K562 (cell line): ENCODE measurements at regions not wholly inside any gene's neighbourhood (a gene's known extent, or its start where the extent isn't known, plus 50 kb on each side); places are given as distances from the start of the nearest gene placed in this dataset.
A peak's percentile ranks its signal among the peaks of the same experiment; 100 is the strongest.

Source experiments
- ATAC-seq: fragments of 200-7000 bp; cut with Tn5 transposase; 3 replicates; pipeline ENCODE4 v1.9.1; 2020; ENCODE audit warnings: moderate library complexity
- BruUV-seq: library from RNA; stranded (reverse); fragments of 400-500 nt; replicated peaks from 2 replicates; lab custom pipeline; 2021; lab: Mats Ljungman, UMichigan
- CTCF ChIA-PET: fragments of 300-600 bp; formaldehyde crosslinking; extraction: SDS; loops from one replicate; lab custom pipeline; 2021; ENCODE audit warnings: low intra/inter-chr PET ratio; lab: Yijun Ruan, JAX
- POLR2A ChIA-PET: fragments of 300-600, 350-650 bp; sonication (Branson Sonifier 250); formaldehyde crosslinking; extraction: SDS; loops from one replicate; lab custom pipeline; 2021; ENCODE audit warnings: antibody characterized with exemption, inconsistent platforms; lab: Yijun Ruan, JAX
- DNase-seq, 4 experiments: peaks; one replicate each; pipeline versions ENCODE4 v3.0.0 to v3.0.0-alpha.2; 2011 to 2018; ENCODE audit warnings: low spot score in 3 of 4, mixed read lengths in 3 of 4; ENCODE audit errors: extremely low read depth in 1 of 4
- FAIRE-seq: peaks from 2 replicates; lab custom pipeline; 2011; peaks lifted over from hg19 to GRCh38; lab: Jason Lieb, UNC
- H2AFZ ChIP-seq: 2 replicates; pipeline ENCODE4 v1.6.0; 2011; ENCODE audit warnings: low read depth, low read length, control low read depth, inconsistent platforms
- H3K27ac ChIP-seq: fragments of 200-600 bp; 3 replicates; pipeline ENCODE4 v1.8.0; 2011; ENCODE audit warnings: low read depth, mild to moderate bottlenecking, control low read depth, inconsistent platforms, low read length, moderate library complexity, mixed read lengths; ENCODE audit errors: extremely low read depth
- H3K27me3 ChIP-seq, 2 experiments: fragments of 300-600 bp in 1 of 2; 2 replicates in 1 of 2; 3 replicates in 1 of 2; pipeline versions ENCODE4 v1.6.0 to v1.8.0; 2011; ENCODE audit warnings: inconsistent platforms in 2 of 2, low read length in 2 of 2, mild to moderate bottlenecking in 1 of 2, mixed read lengths in 1 of 2, moderate library complexity in 1 of 2; ENCODE audit not compliant: control insufficient read depth in 2 of 2, insufficient read depth in 2 of 2
- H3K36me3 ChIP-seq: fragments of 300-600 bp; 3 replicates; pipeline ENCODE4 v1.8.0; 2011; ENCODE audit warnings: mild to moderate bottlenecking, low read length, inconsistent platforms; ENCODE audit not compliant: control insufficient read depth, insufficient read depth
- H3K4me1 ChIP-seq, 2 experiments: fragments of 200-600 bp in 1 of 2; replicated peaks in 1 of 2; 2 replicates in 1 of 2; 3 replicates in 1 of 2; pipeline versions ENCODE4 v1.5.1 to v1.8.0; 2011; ENCODE audit warnings: inconsistent platforms in 2 of 2, low read length in 2 of 2, mild to moderate bottlenecking in 1 of 2, mixed read lengths in 1 of 2, moderate library complexity in 1 of 2; ENCODE audit not compliant: control insufficient read depth in 2 of 2, insufficient read depth in 2 of 2
- H3K4me2 ChIP-seq: 2 replicates; pipeline ENCODE4 v1.6.1; 2011; ENCODE audit warnings: low read length, control low read depth, inconsistent platforms, mixed read lengths; ENCODE audit not compliant: insufficient read depth
- H3K4me3 ChIP-seq: fragments of 200-600 bp; sonication (generic), shearing (Covaris generic); 2 replicates; pipeline ENCODE4 v1.5.1; 2016; ENCODE audit warnings: control low read depth, inconsistent platforms
- H3K79me2 ChIP-seq: fragments of 200-600 bp; 3 replicates; pipeline ENCODE4 v1.8.0; 2011; ENCODE audit warnings: low read length, inconsistent platforms; ENCODE audit not compliant: control insufficient read depth, insufficient read depth
- H3K9ac ChIP-seq, 2 experiments: 2 replicates each; pipeline versions ENCODE4 v1.6.0 to v1.6.1; 2011; ENCODE audit warnings: low read depth in 2 of 2, low read length in 2 of 2, control low read depth in 1 of 2, inconsistent platforms in 1 of 2, mild to moderate bottlenecking in 1 of 2, mixed read lengths in 1 of 2; ENCODE audit not compliant: insufficient read depth in 1 of 2
- H3K9me1 ChIP-seq: one replicate; pipeline ENCODE4 v1.6.0; 2011; ENCODE audit warnings: inconsistent platforms, mild to moderate bottlenecking, low read length, moderate library complexity; ENCODE audit not compliant: control insufficient read depth, insufficient read depth
- H3K9me3 ChIP-seq: replicated peaks from 2 replicates; pipeline ENCODE4 v1.5.1; 2011; ENCODE audit warnings: low read depth, low read length, inconsistent platforms; ENCODE audit not compliant: control insufficient read depth, insufficient read depth
- H4K20me1 ChIP-seq: replicated peaks from 2 replicates; pipeline ENCODE4 v1.6.1; 2011; ENCODE audit warnings: low read length, inconsistent platforms, mixed read lengths; ENCODE audit not compliant: control insufficient read depth, insufficient read depth
- IRF1 ChIP-seq: sonication (generic); formaldehyde crosslinking; IDR thresholded peaks from 2 replicates; pipeline ENCODE4 v1.8.0; 2022; ENCODE audit warnings: missing genetic modification reagents, mild to moderate bottlenecking, borderline replicate concordance
- L3MBTL2 ChIP-seq: fragments of 450-650 bp; IDR thresholded peaks from 2 replicates; pipeline ENCODE4 v1.6.1; 2016; ENCODE audit warnings: mild to moderate bottlenecking, moderate library complexity
- MGA ChIP-seq: fragments of 450-650 bp; IDR thresholded peaks from 2 replicates; pipeline ENCODE4 v1.6.1; 2016; ENCODE audit warnings: mild to moderate bottlenecking, moderate library complexity
- NRF1 ChIP-seq, 2 experiments: fragments of 450-650 bp; IDR thresholded peaks in 1 of 2; conservative IDR thresholded peaks in 1 of 2; 2 replicates each; pipeline ENCODE4 v1.6.1; 2014; ENCODE audit warnings: mild to moderate bottlenecking in 2 of 2
- SAFB ChIP-seq: fragments of 200-400 bp; formaldehyde crosslinking; IDR thresholded peaks from 2 replicates; pipeline ENCODE4 v1.6.1; 2017; ENCODE audit warnings: low read depth, low read length, borderline replicate concordance
- SOX6 ChIP-seq: fragments of 450-650 bp; IDR thresholded peaks from 2 replicates; pipeline ENCODE4 v1.6.1; 2014; ENCODE audit warnings: mild to moderate bottlenecking
- ZFX ChIP-seq: sonication (generic); formaldehyde crosslinking; IDR thresholded peaks from 2 replicates; pipeline ENCODE4 v1.8.0; 2022; ENCODE audit warnings: mild to moderate bottlenecking, missing genetic modification reagents, moderate library complexity
- ZZZ3 ChIP-seq: fragments of 450-650 bp; IDR thresholded peaks from 2 replicates; pipeline ENCODE4 v1.6.1; 2016; ENCODE audit warnings: antibody characterized with exemption, mild to moderate bottlenecking, moderate library complexity
- WGBS: fragments of 100-300 bp; shearing (Covaris generic); methylation state at CpG from one replicate; pipeline ENCODE4 v1.1.6; 2016; ENCODE audit warnings: low coverage, mixed read lengths; ENCODE audit not compliant: insufficient coverage; ENCODE audit errors: missing lambda C conversion rate; 5-methylcytosine and 5-hydroxymethylcytosine counted together
- in situ Hi-C: fragments of 300-500 bp; cut with MboI; formaldehyde crosslinking; loops from 4 replicates; pipeline ENCODE4 v1.15.0; 2018; ENCODE audit warnings: inconsistent platforms, mixed read lengths
- intact Hi-C: fragments of 100-400 bp; cut with micrococcal nuclease; formaldehyde crosslinking; loops from 2 replicates; pipeline ENCODE4 v1.14.2; 2022

DNA sequence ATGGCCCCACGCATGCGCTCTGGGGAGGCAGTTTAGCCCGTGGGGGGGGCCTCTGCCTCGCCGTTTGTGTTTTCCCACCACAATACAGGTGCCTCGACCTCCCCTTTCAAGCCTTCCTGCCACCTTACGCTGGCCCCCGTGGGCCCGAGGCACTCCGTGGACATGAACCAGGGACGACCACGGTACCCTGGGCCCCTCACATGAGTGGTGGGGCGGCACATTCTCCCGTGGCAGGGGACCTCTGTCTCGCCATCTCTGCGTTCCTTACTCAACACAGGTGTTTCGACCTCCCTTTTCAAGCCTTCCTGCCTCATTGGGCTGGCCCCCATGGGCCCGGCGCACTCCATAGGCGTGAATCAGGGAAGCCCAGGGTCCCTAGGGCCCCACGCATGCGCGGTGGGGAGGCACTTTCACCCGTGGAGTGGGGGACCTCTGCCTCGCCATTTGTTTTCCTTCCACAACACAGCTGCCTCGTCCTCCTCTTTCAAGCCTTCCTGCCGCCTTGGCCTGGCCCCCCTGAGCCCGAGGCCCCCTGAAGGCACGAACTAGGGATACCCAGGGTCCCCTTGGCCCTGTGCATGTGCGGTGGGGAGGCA is 339.5 kb downstream of the ALG10 start:
- Histone ChIP-seq H3K9me3 (no peaks in the 10 kb centered on the region), H3K79me2 (no peaks in the 10 kb centered on the region), H3K9me1 (no peaks in the 10 kb centered on the region), H3K36me3 (no peaks in the 10 kb centered on the region), H3K4me2 (no peak overlapping the region), H4K20me1 (no peaks in the 10 kb centered on the region), H2AFZ (peak overlapping the region; percentile 68; the same call in 1 of the 2 replicates), H3K4me1 (peaks cover 0 to 70% of the 10 kb centered on the region in 2 experiments; a peak in 3 of 5 replicates), H3K9ac (peak overlapping the region in 1 of 2 experiments; percentile 17; a peak in 1 of 4 replicates), H3K27me3 (peaks cover 0 to 56% of the 10 kb centered on the region in 2 experiments; a peak in 3 of 5 replicates), H3K4me3 (no peak overlapping the region), H3K27ac (no peak overlapping the region)
- BruUV-seq: no TSS peak
- FAIRE-seq (no peak), ATAC-seq (no peak), DNase-seq (peak in 1 of 4 experiments; percentile 18)
- CTCF ChIA-PET: no interaction called here
- in situ Hi-C loops: no loop called here
- 21% methylated on average over 20 of the region's 30 CpGs for WGBS
- intact Hi-C loops: no loop called here
- POLR2A ChIA-PET: no interaction called here
- TF ChIP-seq L3MBTL2 (no peak), ZZZ3 (no peak), NRF1 (conservative IDR thresholded peaks at IDR 0.05 in 1 of 2, IDR thresholded peaks at IDR 0.05 in 1 of 2) (peak; percentile 73 to 79), SOX6 (no peak), ZFX (CRISPR knock-in tag) (0 out of 2 replicates have a peak, but pooled peaks have one; percentile 8), SAFB (peak; percentile 63; the same call in 1 of the 2 replicates), MGA (0 out of 2 replicates have a peak, but pooled peaks have one; percentile 26), IRF1 (CRISPR knock-in tag) (no peak)
